ENCODE measurements at regions not wholly inside any gene's neighbourhood (a gene's known extent, or its start where the extent isn't known, plus 50 kb on each side); places are given as distances from the start of the nearest gene placed in this dataset.

DNA sequence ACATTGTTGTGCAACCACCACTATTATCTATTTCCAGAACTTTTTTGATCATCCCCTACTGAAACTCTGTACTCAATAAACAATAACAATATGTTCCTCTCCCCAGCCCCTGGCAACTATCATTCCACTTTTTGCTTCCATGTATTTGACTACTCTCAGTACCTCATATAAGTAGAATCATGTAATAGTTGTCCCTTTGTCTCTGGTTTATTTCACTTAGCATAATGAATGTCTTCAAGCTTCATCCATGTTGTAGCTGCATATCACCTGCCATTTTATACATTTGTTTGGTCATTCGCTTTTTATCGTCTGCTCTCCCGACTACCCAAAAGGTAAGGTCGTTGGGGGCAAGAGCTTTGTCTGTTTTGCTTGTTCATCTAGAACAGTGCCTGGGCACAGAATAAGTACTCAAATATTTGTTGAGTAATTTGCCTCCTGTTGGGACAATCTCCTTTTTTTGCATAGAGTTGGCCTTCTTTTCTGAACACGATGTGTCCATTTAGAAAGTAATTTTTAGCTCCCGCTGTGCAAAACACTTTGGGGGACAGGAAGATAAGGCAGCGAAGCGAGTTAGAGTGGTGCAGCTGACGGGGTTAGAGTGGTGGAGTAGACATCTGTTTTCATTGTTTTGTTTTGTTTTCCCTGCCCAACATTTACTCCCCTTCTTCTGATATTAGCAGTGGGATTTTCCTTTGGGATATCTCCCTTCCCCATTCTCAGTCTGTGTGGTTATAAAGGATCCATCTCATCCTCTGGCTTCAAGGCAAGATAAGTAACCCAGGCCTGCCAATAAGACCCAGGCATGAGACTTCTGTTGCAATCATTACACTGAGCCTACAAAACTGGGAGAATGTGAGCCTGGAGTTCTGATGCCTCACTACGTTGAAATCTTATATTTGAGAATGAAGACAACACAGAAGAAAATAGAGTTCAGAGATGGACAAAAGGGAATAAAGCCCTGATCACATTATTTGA lies 83.4 kb upstream of the RNU6-1 start:
- peak in 1 of 3 donors; percentile 9 for TF ChIP-seq POLR2AphosphoS5 (IDR thresholded peaks at IDR 0.05)
- TF ChIP-seq, protein P1, sequence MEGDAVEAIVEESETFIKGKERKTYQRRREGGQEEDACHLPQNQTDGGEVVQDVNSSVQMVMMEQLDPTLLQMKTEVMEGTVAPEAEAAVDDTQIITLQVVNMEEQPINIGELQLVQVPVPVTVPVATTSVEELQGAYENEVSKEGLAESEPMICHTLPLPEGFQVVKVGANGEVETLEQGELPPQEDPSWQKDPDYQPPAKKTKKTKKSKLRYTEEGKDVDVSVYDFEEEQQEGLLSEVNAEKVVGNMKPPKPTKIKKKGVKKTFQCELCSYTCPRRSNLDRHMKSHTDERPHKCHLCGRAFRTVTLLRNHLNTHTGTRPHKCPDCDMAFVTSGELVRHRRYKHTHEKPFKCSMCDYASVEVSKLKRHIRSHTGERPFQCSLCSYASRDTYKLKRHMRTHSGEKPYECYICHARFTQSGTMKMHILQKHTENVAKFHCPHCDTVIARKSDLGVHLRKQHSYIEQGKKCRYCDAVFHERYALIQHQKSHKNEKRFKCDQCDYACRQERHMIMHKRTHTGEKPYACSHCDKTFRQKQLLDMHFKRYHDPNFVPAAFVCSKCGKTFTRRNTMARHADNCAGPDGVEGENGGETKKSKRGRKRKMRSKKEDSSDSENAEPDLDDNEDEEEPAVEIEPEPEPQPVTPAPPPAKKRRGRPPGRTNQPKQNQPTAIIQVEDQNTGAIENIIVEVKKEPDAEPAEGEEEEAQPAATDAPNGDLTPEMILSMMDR (IDR thresholded peaks at IDR 0.05) = no peak
- no peak for TF ChIP-seq POLR2A (IDR thresholded peaks at IDR 0.05)
- no peak for TF ChIP-seq EP300 (IDR thresholded peaks at IDR 0.05; ENCODE audit: low read depth)
